ENCODE measurements at regions not wholly inside any gene's neighbourhood (a gene's known extent, or its start where the extent isn't known, plus 50 kb on each side); places are given as distances from the start of the nearest gene placed in this dataset.
A peak's percentile ranks its signal among the peaks of the same experiment; 100 is the strongest.

DNA sequence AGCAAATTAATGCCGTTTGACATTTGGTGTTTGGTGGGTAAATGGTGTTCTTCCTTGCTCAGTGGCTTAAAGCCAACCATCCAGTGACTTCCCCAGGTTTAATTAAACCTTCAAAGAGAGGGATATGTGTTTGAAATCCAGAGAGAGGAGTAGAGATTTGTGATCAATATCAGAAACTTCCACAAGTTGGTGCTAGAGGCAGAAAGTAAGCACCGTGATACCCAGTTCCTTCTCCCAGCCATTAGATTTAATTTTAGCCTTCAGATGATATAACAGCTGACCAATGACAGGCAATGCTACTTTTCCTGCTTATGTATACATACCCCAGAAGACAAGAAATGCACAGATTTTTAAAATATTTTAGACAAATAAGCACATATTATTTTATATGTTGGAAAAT is 398.5 kb downstream of the CDH2 start:
- DNase-seq (ENCODE audit: low read depth), result no peak
- no peak overlapping the region for H3K4me3 ChIP-seq (ENCODE audit: low read depth, low read length)

DNA sequence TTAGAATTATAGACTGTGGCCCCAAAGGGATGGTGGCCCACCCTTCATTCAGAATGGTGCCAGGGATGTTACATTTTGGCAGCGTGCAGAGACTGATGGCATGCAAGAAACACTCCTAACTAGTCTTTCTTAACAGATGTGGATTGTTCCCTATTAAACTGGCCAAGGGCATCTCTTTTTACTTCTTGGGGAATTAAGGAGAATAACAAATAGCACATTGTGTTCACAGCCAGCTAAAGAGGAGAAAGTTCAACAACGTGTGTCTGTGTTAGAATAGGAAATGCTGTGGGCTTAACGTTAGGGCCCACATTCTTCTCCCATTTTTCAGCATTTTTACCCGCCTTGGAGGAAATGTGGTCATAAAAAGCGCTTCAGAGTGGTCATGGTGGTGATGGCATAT is 404.8 kb downstream of the CDH2 start:
- no peak overlapping the region for H3K4me3 ChIP-seq (ENCODE audit: low read depth, low read length)

DNA sequence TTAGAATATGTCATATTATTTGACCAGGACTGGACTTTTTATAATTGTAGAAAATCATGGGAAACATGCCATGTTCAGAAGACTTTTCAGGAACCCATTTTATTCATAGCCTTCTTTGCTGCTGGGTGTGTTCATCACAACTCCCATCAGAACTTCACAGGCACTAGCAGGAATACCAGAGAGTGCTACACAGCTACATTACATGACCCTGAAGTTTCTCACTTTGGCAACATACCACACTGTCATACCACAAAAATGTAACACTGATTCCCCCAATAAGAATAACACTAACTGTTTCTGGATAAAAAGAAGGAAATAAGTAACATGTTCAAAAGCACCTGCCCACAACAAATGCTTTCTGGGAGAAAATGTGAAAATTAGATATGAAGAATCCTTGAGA is 405.4 kb downstream of the CDH2 start:
- H3K4me3 ChIP-seq (ENCODE audit: low read depth, low read length), result no peak overlapping the region
- peak; percentile 7 for DNase-seq (ENCODE audit: low read depth)

More for the DNA sequence above, 404.8 kb downstream of the CDH2 start:
- no peak for DNase-seq (ENCODE audit: low read depth)

DNA sequence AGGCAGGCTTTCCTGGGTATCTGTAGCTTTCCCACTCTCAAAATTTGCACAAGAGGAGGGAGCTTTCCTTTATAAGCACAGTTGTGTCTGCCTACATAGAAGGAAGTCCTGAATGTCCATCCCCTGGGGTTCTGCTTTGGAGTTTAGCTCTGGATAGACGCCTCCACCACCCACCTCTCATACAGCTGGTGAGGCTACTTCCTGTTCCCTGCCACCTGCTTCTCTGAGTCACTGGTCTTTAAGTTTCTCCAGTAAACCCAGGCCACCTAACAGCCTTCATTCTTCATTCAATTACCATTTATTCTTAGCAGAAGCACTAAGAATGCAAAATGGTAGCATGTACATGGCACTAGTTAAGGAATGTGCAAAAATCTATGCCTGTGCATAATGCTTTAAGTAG is 407.8 kb downstream of the CDH2 start:
- no peak for DNase-seq (ENCODE audit: low read depth)

DNA sequence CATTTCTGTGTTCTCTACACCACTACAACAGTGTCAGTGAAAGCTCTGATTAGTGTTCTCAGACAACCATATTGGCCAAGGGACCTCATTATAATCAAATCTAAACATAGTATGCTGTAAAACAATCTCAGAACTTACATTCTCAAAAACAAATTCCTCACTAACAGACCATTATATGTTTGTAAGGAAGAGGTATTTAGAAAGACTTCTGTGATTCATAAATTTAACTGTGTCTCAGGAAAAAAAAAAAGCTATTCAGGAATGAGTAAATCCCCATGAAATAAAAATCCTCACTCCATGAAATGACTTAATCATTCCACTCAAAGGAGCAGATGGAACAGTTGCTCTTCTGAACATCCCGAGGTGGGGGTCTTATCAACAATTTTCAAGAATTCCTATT is 413.0 kb downstream of the CDH2 start:
- DNase-seq (ENCODE audit: low read depth), result no peak
- no peak overlapping the region for H3K4me3 ChIP-seq (ENCODE audit: low read depth, low read length)

More for the DNA sequence above, 407.8 kb downstream of the CDH2 start:
- H3K4me3 ChIP-seq (ENCODE audit: low read depth, low read length), result no peak overlapping the region

DNA sequence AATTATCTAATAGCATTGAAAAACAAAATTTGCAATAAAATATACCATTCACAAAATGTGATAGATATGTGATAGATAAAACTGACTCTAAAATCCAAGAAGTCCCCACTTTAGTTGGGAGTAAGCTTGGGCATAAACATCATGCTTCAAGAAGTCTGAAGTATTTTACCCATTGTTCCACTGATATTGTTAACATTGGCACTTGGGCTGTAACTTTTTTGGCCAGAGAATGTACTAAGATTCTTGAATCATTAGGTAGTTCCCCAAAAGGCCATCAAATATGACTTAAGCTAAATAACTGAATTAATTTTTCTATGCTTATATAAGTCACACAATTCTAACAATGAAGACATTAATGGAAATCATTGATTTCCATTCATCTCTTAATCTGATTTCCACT is 413.6 kb downstream of the CDH2 start:
- no peak overlapping the region for H3K4me3 ChIP-seq (ENCODE audit: low read depth, low read length)
- DNase-seq (ENCODE audit: low read depth), result no peak

DNA sequence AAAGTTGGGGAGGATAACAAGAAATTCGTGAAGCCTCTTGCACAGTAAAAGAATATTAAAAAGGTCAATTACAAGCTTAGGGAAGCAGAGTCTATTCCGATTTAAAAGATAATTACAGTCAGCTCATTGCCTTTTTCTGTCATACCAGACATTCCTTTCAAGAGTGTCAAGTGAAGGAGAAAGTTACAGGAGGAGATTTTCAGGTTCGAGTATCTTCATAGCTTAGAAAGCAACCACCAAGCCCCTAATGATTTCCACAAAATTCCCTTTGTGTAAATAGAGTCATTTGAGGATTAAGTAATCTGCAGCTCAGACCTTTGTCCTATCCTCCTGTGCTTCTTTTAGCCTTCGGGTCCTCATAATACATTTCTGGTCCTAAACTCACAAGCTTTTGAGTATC is 414.9 kb downstream of the CDH2 start:
- H3K4me3 ChIP-seq (ENCODE audit: low read depth, low read length), result no peak overlapping the region
- DNase-seq (ENCODE audit: low read depth), result no peak

DNA sequence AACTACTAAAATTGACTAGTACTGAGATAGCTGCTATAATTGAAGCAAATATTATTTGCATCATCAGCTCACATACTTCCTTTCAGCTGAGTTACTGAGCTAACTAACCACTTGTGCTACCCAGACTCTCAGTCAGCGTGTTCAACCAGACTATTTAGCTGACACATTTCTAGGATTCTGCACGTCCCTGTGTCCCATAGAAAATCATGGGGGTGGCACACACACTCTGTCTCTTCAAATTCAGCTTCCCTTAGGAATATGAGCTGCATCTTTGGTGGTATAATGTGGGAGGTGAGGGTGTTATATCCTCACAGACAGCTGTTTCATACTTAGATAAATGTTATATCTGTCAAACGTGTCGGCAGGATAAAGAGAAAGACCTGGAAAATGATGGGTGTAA is 424.0 kb downstream of the CDH2 start:
- no peak for DNase-seq (ENCODE audit: low read depth)

DNA sequence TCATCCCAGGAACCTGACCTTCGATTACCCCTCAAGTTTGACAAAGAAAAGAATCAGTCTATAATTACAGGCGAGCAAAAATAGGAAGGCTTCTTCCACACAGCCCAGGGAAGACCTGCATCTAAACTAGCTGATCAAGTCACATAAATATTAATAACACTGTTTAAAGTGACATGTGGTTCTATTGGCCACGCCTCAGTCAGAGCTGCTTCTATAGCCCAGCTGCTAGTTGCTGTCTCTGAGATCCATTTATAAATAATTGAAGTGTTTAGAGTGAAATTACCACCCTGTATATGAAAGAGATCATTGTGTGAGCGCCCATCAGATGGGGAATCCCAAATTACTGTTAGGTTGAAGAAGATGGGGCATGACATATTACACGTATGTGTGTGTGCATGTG is 426.0 kb downstream of the CDH2 start:
- no peak overlapping the region for H3K4me3 ChIP-seq (ENCODE audit: low read depth, low read length)
- no peak for DNase-seq (ENCODE audit: low read depth)

More for the DNA sequence above, 424.0 kb downstream of the CDH2 start:
- no peak overlapping the region for H3K4me3 ChIP-seq (ENCODE audit: low read depth, low read length)

DNA sequence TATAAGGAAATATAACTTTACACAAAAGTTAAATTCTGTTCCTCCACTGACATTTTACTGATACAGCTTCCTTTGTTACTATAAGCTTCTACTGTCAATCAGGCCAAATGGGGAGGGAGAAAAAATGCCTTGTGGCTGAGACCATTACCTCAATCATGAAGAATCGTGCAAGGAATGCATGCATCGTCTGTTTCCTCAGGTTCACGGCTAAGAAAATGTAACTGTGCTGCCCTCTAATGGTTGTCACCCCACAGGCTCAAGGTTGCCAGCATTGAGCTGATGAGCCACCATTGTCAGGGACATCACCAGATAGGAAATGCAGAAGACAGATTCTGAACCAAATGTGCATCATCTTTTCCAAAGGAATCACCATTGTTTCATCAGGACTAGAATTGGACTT is 426.9 kb downstream of the CDH2 start:
- H3K4me3 ChIP-seq (ENCODE audit: low read depth, low read length), result no peak overlapping the region
- peak; percentile 66 for DNase-seq (ENCODE audit: low read depth)

DNA sequence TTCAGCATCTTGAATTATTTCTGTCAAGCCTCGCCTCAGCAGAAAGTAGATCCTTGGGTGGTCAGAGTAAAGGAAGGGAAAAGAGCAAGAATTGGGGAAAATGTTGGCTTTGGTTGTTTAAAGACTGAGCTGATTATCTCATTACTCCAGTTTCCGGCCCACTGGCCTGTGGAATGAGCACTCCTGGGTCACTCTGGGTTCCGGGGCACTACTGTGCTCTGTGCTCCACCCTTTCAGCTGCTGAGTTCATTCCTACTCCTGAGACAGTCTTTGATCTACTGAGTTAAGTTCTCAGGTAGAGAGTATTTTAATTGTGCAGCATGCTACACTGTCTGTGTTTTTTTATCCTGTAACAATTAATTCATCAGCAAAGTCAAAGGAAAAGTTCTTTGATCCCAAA is 427.7 kb downstream of the CDH2 start:
- H3K4me3 ChIP-seq (ENCODE audit: low read depth, low read length), result no peak overlapping the region
- DNase-seq (ENCODE audit: low read depth), result no peak

DNA sequence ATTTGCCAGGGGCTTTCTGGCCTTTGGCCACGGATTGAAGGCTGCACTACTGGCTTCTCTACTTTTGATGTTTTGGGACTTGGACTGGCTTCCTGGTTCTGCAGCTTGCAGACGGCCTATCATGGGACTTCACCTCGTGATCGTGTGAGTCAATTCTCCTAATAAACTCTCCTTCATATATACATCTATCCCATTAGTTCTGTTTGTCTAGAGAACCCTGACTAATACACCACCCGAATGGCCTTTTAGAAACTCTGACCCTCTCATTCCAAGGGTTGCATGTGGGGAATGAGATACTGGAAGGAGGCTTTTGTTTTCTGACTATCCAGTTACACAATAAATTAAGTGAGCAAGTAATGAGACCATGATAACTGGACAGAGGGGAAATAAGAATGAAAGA is 430.7 kb downstream of the CDH2 start:
- H3K4me3 ChIP-seq (ENCODE audit: low read depth, low read length), result no peak overlapping the region
- DNase-seq (ENCODE audit: low read depth), result no peak

DNA sequence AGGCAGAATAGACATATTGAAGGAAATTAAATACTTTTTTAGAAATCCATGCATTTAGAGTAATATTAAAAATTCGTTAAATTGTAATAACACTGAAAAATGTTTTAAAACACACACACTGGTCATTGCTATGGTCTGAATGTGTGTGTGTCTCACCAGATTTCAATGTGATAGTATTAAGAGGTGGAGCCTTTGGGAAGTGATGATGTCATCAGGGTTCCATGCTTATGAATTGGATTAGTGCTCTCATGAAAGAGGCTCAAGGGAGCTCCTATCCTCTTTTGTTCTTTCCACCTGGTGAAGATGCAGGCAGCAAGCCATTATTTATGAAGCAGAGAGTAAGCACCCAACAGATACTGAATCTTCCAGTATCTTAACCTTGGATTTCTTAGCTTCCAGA is 441.8 kb downstream of the CDH2 start:
- H3K4me3 ChIP-seq (ENCODE audit: low read depth, low read length), result no peak overlapping the region
- no peak for DNase-seq (ENCODE audit: low read depth)

DNA sequence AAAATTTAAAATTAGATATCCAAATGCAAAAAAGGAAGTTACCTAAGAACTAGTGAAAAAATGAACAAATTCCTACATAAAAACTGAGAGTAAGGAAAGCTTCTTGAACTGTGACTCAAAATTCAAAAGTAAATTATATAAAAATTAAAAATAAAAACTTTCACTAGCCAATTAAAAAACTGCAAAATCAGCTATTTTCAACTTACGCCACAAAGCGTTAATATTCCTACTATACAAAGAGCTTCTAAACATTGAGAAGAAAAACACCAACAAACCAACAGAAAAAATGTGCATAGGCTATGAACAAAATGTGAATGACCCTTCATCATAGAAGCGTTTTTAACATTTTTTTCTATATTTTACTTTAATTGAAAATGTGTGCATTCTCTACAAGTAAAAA is 445.7 kb downstream of the CDH2 start:
- DNase-seq (ENCODE audit: low read depth), result no peak
- no peak overlapping the region for H3K4me3 ChIP-seq (ENCODE audit: low read depth, low read length)

DNA sequence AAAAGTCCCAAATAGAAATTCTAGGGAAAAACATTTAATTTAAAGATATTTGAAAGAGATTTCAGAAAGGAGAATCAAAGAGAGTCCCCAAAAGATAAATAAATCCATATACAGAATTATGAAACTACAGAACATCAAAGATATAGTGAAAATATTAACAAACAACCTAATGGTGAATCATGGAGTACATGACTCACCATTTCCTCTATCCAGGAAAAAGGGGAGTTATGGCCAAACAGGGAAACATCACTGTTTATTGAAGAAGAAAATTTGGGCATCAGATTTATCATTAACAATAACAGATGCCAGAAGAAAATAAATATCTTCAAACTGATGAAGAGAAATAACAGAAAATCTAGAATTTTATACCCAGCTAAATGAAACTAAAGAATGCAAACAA is 448.3 kb downstream of the CDH2 start:
- DNase-seq (ENCODE audit: low read depth), result no peak
- no peak overlapping the region for H3K4me3 ChIP-seq (ENCODE audit: low read depth, low read length)

DNA sequence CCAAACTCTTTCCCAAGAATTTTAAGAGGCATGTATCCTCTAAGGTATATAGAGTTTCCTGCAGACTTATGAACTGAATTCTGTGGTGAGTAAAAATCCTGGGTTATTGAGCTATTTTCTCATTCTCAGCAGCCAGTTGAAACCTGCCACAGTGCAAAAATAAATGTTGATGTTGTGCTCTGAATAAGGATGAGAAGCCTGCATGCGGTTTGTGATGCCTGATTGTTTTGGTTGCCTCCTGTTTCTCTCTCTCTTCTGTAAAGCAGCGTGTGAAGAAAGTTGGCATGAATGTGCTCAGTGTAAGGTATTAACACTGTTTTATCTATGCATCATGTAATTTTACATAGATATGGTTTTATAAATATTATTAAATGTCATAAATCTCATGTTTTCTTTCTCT is 452.6 kb downstream of the CDH2 start:
- no peak overlapping the region for H3K4me3 ChIP-seq (ENCODE audit: low read depth, low read length)
- no peak for DNase-seq (ENCODE audit: low read depth)

DNA sequence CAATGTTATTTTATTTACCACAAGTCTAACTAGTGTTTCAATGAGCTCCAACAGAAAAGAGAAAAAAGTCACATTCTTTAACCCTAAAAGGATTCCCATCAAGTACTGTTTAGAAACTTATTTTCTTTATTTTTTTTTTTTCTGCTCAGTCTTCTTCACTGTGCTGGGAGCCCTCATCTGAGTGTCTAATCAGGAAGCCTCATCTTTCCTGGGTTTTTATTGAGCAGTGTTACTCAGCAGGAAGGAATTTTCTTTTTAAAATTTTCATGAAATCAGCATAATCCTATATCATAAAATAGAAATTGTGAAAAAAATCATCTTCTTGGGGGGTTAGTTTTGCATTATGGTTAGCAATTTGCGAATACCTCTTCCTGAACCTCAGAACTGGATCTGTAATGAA is 453.8 kb downstream of the CDH2 start:
- no peak overlapping the region for H3K4me3 ChIP-seq (ENCODE audit: low read depth, low read length)
- no peak for DNase-seq (ENCODE audit: low read depth)

DNA sequence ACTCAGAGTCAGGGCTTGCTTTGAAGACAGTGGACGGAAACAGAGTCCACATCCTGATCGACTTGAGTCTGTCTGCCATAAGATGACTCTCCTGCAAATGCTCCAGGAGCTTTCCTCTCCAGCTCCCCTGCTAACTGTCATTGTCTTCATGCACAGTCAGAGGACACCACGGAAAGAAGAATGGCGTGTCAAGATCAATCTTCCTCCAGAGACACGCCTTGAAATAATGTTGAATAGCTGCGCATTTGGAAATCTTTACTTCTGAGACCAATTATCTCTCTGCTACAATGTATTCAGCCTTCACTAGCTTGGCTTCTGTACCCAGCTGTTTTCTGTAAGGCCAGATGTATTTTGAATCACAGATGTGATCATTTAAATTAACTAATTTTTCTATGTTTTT is 457.2 kb downstream of the CDH2 start:
- DNase-seq (ENCODE audit: low read depth), result no peak
- H3K4me3 ChIP-seq (ENCODE audit: low read depth, low read length), result no peak overlapping the region

DNA sequence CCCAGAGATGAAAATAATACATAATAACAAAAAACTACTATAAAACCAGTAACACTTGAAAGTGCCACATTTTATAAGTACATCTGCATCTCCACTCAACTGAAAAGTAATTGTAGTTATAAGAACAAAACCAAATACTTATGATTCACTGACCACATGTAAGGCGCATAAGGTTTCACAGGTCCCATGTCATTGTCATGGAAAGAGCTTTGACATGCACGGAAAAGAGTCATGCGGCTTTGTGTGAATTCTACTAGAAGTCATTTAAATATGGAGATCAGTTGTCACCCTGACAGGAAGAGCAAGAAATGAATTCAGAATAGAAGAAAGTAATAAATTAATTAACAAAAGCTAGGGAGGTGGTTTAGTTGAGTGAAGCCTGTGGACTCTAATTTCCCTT is 459.1 kb downstream of the CDH2 start:
- DNase-seq (ENCODE audit: low read depth), result no peak
- H3K4me3 ChIP-seq (ENCODE audit: low read depth, low read length), result no peak overlapping the region

DNA sequence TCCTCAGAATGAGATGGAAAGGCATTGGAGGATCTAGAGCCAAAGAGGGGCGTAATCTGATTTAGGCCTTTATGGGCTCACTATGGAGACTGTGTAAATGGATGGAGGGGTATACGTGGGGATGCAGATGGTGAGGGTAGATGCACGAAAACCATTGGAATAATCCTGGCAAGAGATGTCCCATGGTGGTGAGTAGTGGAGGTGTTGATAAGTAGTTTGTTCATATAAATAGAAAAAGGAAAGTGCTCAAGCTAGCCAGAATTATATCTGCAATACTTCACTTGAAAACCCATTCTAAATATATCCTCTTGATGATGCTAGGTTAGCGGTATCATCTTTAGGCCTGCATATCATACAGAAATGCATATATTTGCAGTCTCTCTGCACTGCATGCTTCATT is 459.7 kb downstream of the CDH2 start:
- no peak overlapping the region for H3K4me3 ChIP-seq (ENCODE audit: low read depth, low read length)
- no peak for DNase-seq (ENCODE audit: low read depth)

DNA sequence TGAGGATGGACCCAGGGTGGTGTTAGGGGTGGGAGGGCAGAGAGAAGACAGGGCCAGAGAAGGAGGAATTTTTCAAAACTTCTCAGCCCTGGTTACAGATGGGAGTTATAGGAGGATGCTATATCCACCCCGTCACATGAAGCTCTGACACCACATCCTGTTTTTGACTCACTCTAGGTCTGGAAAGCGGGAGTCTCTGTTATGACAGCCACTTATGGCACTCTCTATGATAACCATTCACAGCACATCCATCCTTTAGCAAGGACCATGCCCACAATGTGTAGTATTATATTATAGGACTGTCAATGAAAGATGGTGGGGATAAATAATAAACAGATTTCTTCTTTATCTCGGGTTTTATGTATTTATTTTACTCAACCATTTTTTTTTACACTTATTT is 461.2 kb downstream of the CDH2 start:
- no peak overlapping the region for H3K4me3 ChIP-seq (ENCODE audit: low read depth, low read length)
- no peak for DNase-seq (ENCODE audit: low read depth)

DNA sequence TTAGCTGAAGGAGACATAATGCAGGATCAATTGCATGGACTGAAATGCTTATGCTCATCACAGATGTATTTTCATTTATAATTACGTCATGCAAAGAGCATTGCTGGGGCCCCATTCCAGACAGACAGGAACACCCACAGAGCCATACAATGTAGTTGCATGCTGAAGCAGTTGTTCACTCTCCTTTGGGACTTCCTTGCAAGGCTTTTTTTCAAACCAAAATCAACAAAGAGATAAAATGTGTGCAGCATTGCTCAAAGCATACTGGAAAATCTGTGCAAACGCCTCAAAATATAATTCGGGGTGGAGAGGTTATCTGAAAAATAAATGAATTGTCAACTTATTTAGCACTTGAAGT is 463.2 kb downstream of the CDH2 start:
- H3K4me3 ChIP-seq (ENCODE audit: low read depth, low read length), result no peak overlapping the region
- DNase-seq (ENCODE audit: low read depth), result peak; percentile 96
